A549 (cell line): ENCODE measurements at regions not wholly inside any gene's neighbourhood (a gene's known extent, or its start where the extent isn't known, plus 50 kb on each side); places are given as distances from the start of the nearest gene placed in this dataset.

Experiments used
- ATAC-seq, 2 experiments: fragments of 200-7000 bp in 1 of 2; fragments of >200 bp in 1 of 2; cut with Nextera tagmentation in 1 of 2; cut with Tn5 transposase in 1 of 2; 3 replicates each; pipeline versions ENCODE4 v1.8.0 to v1.9.1; 2018 to 2020; ENCODE audit warnings: mild to moderate bottlenecking in 1 of 2, moderate library complexity in 1 of 2
- CTCF ChIA-PET: fragments of 300-600 bp; sonication (Branson Sonifier 250); formaldehyde crosslinking; extraction: SDS; loops from one replicate; lab custom pipeline; 2021; ENCODE audit warnings: antibody characterized with exemption, inconsistent platforms; lab: Yijun Ruan, JAX
- POLR2A ChIA-PET: fragments of 350-600 bp; formaldehyde crosslinking; extraction: SDS; loops from one replicate; lab custom pipeline; 2021; ENCODE audit warnings: antibody characterized with exemption, inconsistent platforms; lab: Yijun Ruan, JAX
- DNase-seq, 2 experiments: peaks; one replicate each; pipeline versions ENCODE4 v3.0.0 to v3.0.0-alpha.2; 2011 to 2016; ENCODE audit warnings: low read depth in 1 of 2, low spot score in 1 of 2
- FAIRE-seq: peaks from 2 replicates; lab custom pipeline; 2011; peaks lifted over from hg19 to GRCh38; lab: Jason Lieb, UNC
- H3K27ac ChIP-seq, 2 experiments: fragments of >200 bp; sonication (Bioruptor Twin); formaldehyde crosslinking; 3 replicates each; pipeline ENCODE4 v1.5.1; 2016 to 2017
- H3K4me1 ChIP-seq: fragments of >200 bp; sonication (Bioruptor Twin); formaldehyde crosslinking; 3 replicates; pipeline ENCODE4 v1.6.1; 2016
- H3K4me2 ChIP-seq: fragments of >200 bp; sonication (Bioruptor Twin); formaldehyde crosslinking; 3 replicates; pipeline ENCODE4 v1.6.1; 2016
- H3K4me3 ChIP-seq: fragments of >200 bp; sonication (Bioruptor Twin); formaldehyde crosslinking; 3 replicates; pipeline ENCODE4 v1.5.1; 2016
- H3K9me3 ChIP-seq: fragments of >200 bp; sonication (Bioruptor Twin); formaldehyde crosslinking; 3 replicates; pipeline ENCODE4 v1.6.1; 2016
- CBX2 ChIP-seq: fragments of 200-600 bp; sonication (generic); IDR thresholded peaks from 2 replicates; pipeline ENCODE4 v1.6.1; 2016; ENCODE audit warnings: low read depth, mild to moderate bottlenecking, borderline replicate concordance
- CBX8 ChIP-seq: fragments of 200-600 bp; sonication (generic); IDR thresholded peaks from 2 replicates; pipeline ENCODE4 v1.6.1; 2016
- CHD2 ChIP-seq: fragments of 150-350 bp; IDR thresholded peaks from 2 replicates; pipeline ENCODE4 v1.6.1; 2014; ENCODE audit warnings: low read length; ENCODE audit not compliant: partially characterized antibody
- CHD4 ChIP-seq: fragments of 200-600 bp; sonication (generic); IDR thresholded peaks from 2 replicates; pipeline ENCODE4 v1.6.1; 2016; ENCODE audit warnings: antibody characterized with exemption, mild to moderate bottlenecking, borderline replicate concordance
- CTCF ChIP-seq: fragments of >200 bp; sonication (Bioruptor Twin); formaldehyde crosslinking; IDR thresholded peaks from 3 replicates; pipeline ENCODE4 v1.5.1; 2016
- EP300 ChIP-seq, 2 experiments: fragments of >200 bp; sonication (Bioruptor Twin); formaldehyde crosslinking; IDR thresholded peaks; 2 replicates in 1 of 2; 3 replicates in 1 of 2; pipeline ENCODE4 v1.6.1; 2016 to 2017
- FOSB ChIP-seq: fragments of 250-450 bp; sonication (Bioruptor Pico); IDR thresholded peaks from 2 replicates; pipeline ENCODE4 v1.5.0; 2020; ENCODE audit warnings: mild to moderate bottlenecking, moderate library complexity
- HDAC2 ChIP-seq: fragments of 200-600 bp; sonication (generic); IDR thresholded peaks from 2 replicates; pipeline ENCODE4 v1.6.1; 2016
- HES2 ChIP-seq: fragments of >200 bp; sonication (Bioruptor Twin); formaldehyde crosslinking; IDR thresholded peaks from 2 replicates; pipeline ENCODE4 v1.6.1; 2016
- HOXB13 ChIP-seq: fragments of 250-450 bp; sonication (Bioruptor Pico); IDR thresholded peaks from 2 replicates; pipeline ENCODE4 v1.5.0; 2020; ENCODE audit warnings: low read depth, mild to moderate bottlenecking, moderate library complexity
- JUN ChIP-seq, 2 experiments: fragments of >200 bp; sonication (Bioruptor Twin); formaldehyde crosslinking; IDR thresholded peaks; 2 replicates in 1 of 2; 3 replicates in 1 of 2; pipeline ENCODE4 v1.6.1; 2016 to 2017
- KDM1A ChIP-seq: fragments of 200-600 bp; sonication (generic); IDR thresholded peaks from 2 replicates; pipeline ENCODE4 v1.6.1; 2016; ENCODE audit warnings: low read depth, mild to moderate bottlenecking
- MAX ChIP-seq: IDR thresholded peaks from 2 replicates; pipeline ENCODE4 v1.6.1; 2012
- NFE2L2 ChIP-seq: fragments of 150-350 bp; conservative IDR thresholded peaks from 2 replicates; pipeline ENCODE4 v1.6.1; 2014; ENCODE audit warnings: low read length
- NR3C1 ChIP-seq: fragments of >200 bp; sonication (Bioruptor Twin); formaldehyde crosslinking; IDR thresholded peaks from 3 replicates; pipeline ENCODE4 v1.6.1; 2017
- POLR2A ChIP-seq: IDR thresholded peaks from 2 replicates; pipeline ENCODE4 v1.6.1; 2012; ENCODE audit warnings: mild to moderate bottlenecking, low read length
- POLR2AphosphoS2 ChIP-seq: conservative IDR thresholded peaks from 2 replicates; pipeline ENCODE4 v1.6.1; 2012; ENCODE audit warnings: low read length, improper control_type of control experiment, inconsistent platforms
- RAD21 ChIP-seq, 2 experiments: fragments of >200 bp in 1 of 2; sonication (Bioruptor Twin) in 1 of 2; formaldehyde crosslinking in 1 of 2; IDR thresholded peaks in 1 of 2; conservative IDR thresholded peaks in 1 of 2; 2 replicates in 1 of 2; 3 replicates in 1 of 2; pipeline ENCODE4 v1.6.1; 2012 to 2018; ENCODE audit warnings: inconsistent platforms in 1 of 2
- REST ChIP-seq: fragments of 200-600 bp; sonication (generic); IDR thresholded peaks from 2 replicates; pipeline ENCODE4 v1.6.1; 2016; ENCODE audit warnings: antibody characterized with exemption, mild to moderate bottlenecking, moderate library complexity
- RFX5 ChIP-seq: fragments of 450-650 bp; IDR thresholded peaks from 2 replicates; pipeline ENCODE4 v1.7.1; 2014; ENCODE audit warnings: antibody characterized with exemption, mild to moderate bottlenecking, moderate library complexity
- SMC3 ChIP-seq: fragments of >200 bp; sonication (Bioruptor Twin); formaldehyde crosslinking; IDR thresholded peaks from 3 replicates; pipeline ENCODE4 v1.6.1; 2018; ENCODE audit warnings: inconsistent platforms
- TFCP2L1 ChIP-seq: fragments of 250-450 bp; sonication (Bioruptor Pico); IDR thresholded peaks from 2 replicates; pipeline ENCODE4 v1.5.0; 2021; ENCODE audit warnings: mild to moderate bottlenecking
- TP53 ChIP-seq: fragments of 250-450 bp; sonication (Bioruptor Pico); IDR thresholded peaks from 2 replicates; pipeline ENCODE4 v1.5.0; 2021; ENCODE audit warnings: mild to moderate bottlenecking, moderate library complexity
- ZFP36 ChIP-seq: fragments of 450-650 bp; IDR thresholded peaks from 2 replicates; pipeline ENCODE4 v1.6.1; 2014; ENCODE audit warnings: borderline replicate concordance; ENCODE audit not compliant: partially characterized antibody
- ZNF302 ChIP-seq: fragments of 250-450 bp; sonication (Bioruptor Pico); IDR thresholded peaks from 2 replicates; pipeline ENCODE4 v1.9.0; 2021; ENCODE audit warnings: inconsistent platforms, mild to moderate bottlenecking, moderate library complexity
- WGBS: methylation state at CpG from one replicate; pipeline ENCODE4 v1.1.6; 2017; ENCODE audit errors: missing lambda C conversion rate; 5-methylcytosine and 5-hydroxymethylcytosine counted together

GRCh38 chr2:14915983-14916382 is 283.5 kb downstream of the LRATD1 start:
- CTCF ChIA-PET: no interaction called here
- FAIRE-seq (no peak), ATAC-seq (no peak), DNase-seq (no peak)
- Histone ChIP-seq H3K4me2 (no peak overlapping the region), H3K27ac (no peak overlapping the region), H3K9me3 (no peaks in the 10 kb centered on the region), H3K4me1 (no peaks in the 10 kb centered on the region), H3K4me3 (no peak overlapping the region)
- no peak for TF ChIP-seq HOXB13 (CRISPR knock-in tag)
- TF ChIP-seq REST: no peak
- no peak for TF ChIP-seq POLR2A
- TF ChIP-seq ZNF302: no peak
- TF ChIP-seq TFCP2L1 (CRISPR knock-in tag): no peak
- TF ChIP-seq NFE2L2: no peak
- TF ChIP-seq SMC3: no peak
- TF ChIP-seq EP300 (IDR thresholded peaks at IDR 0.05): no peak
- 3% methylated on average over 4 of the region's 4 CpGs for WGBS
- POLR2A ChIA-PET: no interaction called here

- POLR2A ChIA-PET: no interaction called here
- no peak for DNase-seq
- Histone ChIP-seq H3K4me3 (no peak overlapping the region), H3K9me3 (no peaks in the 10 kb centered on the region), H3K4me2 (no peak overlapping the region), H3K27ac (no peak overlapping the region)
- no peak for TF ChIP-seq FOSB (CRISPR knock-in tag)
- TF ChIP-seq CHD4: no peak
- TF ChIP-seq, all 56 proteins: peak for 0
- ATAC-seq: no peak
- no peaks in the 10 kb centered on the region for H3K4me1 ChIP-seq
- WGBS: 3% methylated on average over 6 of the region's 6 CpGs
- FAIRE-seq: no peak
- CTCF ChIA-PET: interaction anchor here (0.6 to 1.0 kb wide), 2 partner anchors 25 to 90 kb away, joined by 3 to 4 read pairs; no protein-coding TSS in a partner anchor
Observed at GRCh38 chr2:14923820-14924580, 291.5 kb downstream of the LRATD1 start.

- POLR2A ChIA-PET: no interaction called here
- no peak for FAIRE-seq
- no peaks in the 10 kb centered on the region for H3K9me3 ChIP-seq
- TF ChIP-seq KDM1A: no peak
- no peak for TF ChIP-seq ZFP36
- no peak for TF ChIP-seq CHD2
- no peak for TF ChIP-seq POLR2AphosphoS2
- no peak for TF ChIP-seq CBX2
- TF ChIP-seq ZNF302: no peak
- no peak for TF ChIP-seq RFX5
- TF ChIP-seq RAD21 (conservative IDR thresholded peaks at IDR 0.05 in 1 of 2, IDR thresholded peaks at IDR 0.05 in 1 of 2): no peak
- no peak for TF ChIP-seq HDAC2
- TF ChIP-seq REST: no peak
- TF ChIP-seq CBX8: no peak
- no peak for TF ChIP-seq POLR2A
- no peak for TF ChIP-seq HES2
- TF ChIP-seq MAX: no peak
- TF ChIP-seq CTCF: no peak
- no peak for TF ChIP-seq JUN (IDR thresholded peaks at IDR 0.05)
- no peak for TF ChIP-seq NR3C1
- TF ChIP-seq TP53 (CRISPR knock-in tag): no peak
- TF ChIP-seq, all 56 proteins: peak for 0
- H3K27ac ChIP-seq: no peak overlapping the region
- no peak overlapping the region for H3K4me2 ChIP-seq
- CTCF ChIA-PET: no interaction called here
- no peak overlapping the region for H3K4me3 ChIP-seq
- WGBS: 2% methylated on average over 3 of the region's 3 CpGs
- DNase-seq (no peak), ATAC-seq (no peak)
- H3K4me1 ChIP-seq: no peaks in the 10 kb centered on the region
Observed at GRCh38 chr2:14925471-14925870, 293.0 kb downstream of the LRATD1 start.
